ENCODE measurements at regions not wholly inside any gene's neighbourhood (a gene's known extent, or its start where the extent isn't known, plus 50 kb on each side); places are given as distances from the start of the nearest gene placed in this dataset.

GRCh38 chr14:106490442-106490841 is 964.1 kb downstream of the TMEM121 start:
- TF ChIP-seq CTCF (IDR thresholded peaks at IDR 0.05) (no peak), ZFX (IDR thresholded peaks at IDR 0.05; ENCODE audit: borderline replicate concordance) (no peak)

All from 22Rv1 (cell line).